Loucy (cell line): ENCODE measurements at regions not wholly inside any gene's neighbourhood (a gene's known extent, or its start where the extent isn't known, plus 50 kb on each side); places are given as distances from the start of the nearest gene placed in this dataset.
"Not testable (repeated sequence)": the region's sequence is repeated elsewhere in the genome, so short reads cannot be mapped to it uniquely, and the experiment has no call there.

Experiments used
- CTCF ChIP-seq: fragments of 200-600 bp; sonication (generic); conservative IDR thresholded peaks from 2 replicates; pipeline ENCODE4 v1.5.1; 2014; ENCODE audit warnings: mild to moderate bottlenecking, antibody characterized with exemption, low read length
- EZH2phosphoT487 ChIP-seq: fragments of 200-600 bp; IDR thresholded peaks from 2 replicates; pipeline ENCODE4 v1.6.1; 2018; ENCODE audit warnings: antibody characterized with exemption, mild to moderate bottlenecking, moderate library complexity, borderline replicate concordance

DNA sequence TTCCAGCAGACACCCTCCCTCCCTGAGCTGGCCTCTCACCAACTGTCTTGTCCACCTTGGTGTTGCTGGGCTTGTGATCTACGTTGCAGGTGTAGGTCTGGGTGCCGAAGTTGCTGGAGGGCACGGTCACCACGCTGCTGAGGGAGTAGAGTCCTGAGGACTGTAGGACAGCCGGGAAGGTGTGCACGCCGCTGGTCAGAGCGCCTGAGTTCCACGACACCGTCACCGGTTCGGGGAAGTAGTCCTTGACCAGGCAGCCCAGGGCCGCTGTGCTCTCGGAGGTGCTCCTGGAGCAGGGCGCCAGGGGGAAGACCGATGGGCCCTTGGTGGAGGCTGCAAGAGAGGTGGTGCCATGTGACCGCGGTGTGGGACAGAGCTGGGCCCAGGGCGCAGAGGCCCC, 118.1 kb downstream of the TMEM121 start:
- not testable (repeated sequence) for TF ChIP-seq CTCF, EZH2phosphoT487
